ENCODE measurements at regions not wholly inside any gene's neighbourhood (a gene's known extent, or its start where the extent isn't known, plus 50 kb on each side); places are given as distances from the start of the nearest gene placed in this dataset.

DNA sequence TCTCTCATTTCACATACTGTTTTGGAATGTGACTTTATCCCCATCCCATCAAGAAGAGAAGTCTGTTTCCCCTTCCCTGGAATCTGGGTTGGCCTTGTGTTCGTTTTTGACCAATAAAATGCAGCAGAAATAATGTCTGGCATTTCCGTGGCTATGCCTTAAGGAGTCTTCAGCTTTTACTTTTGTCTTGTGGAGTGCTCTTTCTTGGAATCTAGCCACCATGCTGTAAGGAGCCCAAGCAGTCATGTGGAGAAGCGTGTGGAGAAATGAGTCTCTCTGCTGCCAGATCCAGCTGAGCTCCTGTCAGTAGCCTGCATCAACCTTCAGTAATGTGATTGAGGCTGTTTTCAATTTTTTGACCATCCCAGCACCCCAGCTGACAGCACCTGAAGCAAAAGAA, 84.4 kb upstream of the ARMCX2 start:
- H3K27me3 ChIP-seq (ENCODE audit: insufficient read depth): no peaks in the 10 kb centered on the region
- ATAC-seq (no peak), DNase-seq (ENCODE audit: low spot score) (no peak)
- H3K27ac Mint-ChIP-seq: no peak overlapping the region
- no peaks in the 10 kb centered on the region for H3K9me2 ChIP-seq (ENCODE audit: insufficient read depth)
- no peak overlapping the region for H3K4me3 Mint-ChIP-seq
- TF ChIP-seq NANOG (IDR thresholded peaks at IDR 0.05; ENCODE audit: borderline replicate concordance) (no peak), POLR2AphosphoS5 (IDR thresholded peaks at IDR 0.05; ENCODE audit: low read depth) (no peak), ZNF331 (CRISPR knock-in tag; IDR thresholded peaks at IDR 0.05; ENCODE audit: low read depth) (no peak), STAT1 (IDR thresholded peaks at IDR 0.05; ENCODE audit: unreplicated experiment) (no peak), EZH2phosphoT487 (IDR thresholded peaks at IDR 0.05; ENCODE audit: unreplicated experiment) (no peak), CREB1 (CRISPR knock-in tag; IDR thresholded peaks at IDR 0.05; ENCODE audit: low read depth) (no peak), ZNF462 (CRISPR knock-in tag; IDR thresholded peaks at IDR 0.05) (no peak), ZNF114 (CRISPR knock-in tag; IDR thresholded peaks at IDR 0.05) (no peak), EZH2 (IDR thresholded peaks at IDR 0.05; ENCODE audit: low read depth, unreplicated experiment) (no peak), JUNB (IDR thresholded peaks at IDR 0.05; ENCODE audit: unreplicated experiment) (no peak)
- TF ChIP-seq, protein P1, sequence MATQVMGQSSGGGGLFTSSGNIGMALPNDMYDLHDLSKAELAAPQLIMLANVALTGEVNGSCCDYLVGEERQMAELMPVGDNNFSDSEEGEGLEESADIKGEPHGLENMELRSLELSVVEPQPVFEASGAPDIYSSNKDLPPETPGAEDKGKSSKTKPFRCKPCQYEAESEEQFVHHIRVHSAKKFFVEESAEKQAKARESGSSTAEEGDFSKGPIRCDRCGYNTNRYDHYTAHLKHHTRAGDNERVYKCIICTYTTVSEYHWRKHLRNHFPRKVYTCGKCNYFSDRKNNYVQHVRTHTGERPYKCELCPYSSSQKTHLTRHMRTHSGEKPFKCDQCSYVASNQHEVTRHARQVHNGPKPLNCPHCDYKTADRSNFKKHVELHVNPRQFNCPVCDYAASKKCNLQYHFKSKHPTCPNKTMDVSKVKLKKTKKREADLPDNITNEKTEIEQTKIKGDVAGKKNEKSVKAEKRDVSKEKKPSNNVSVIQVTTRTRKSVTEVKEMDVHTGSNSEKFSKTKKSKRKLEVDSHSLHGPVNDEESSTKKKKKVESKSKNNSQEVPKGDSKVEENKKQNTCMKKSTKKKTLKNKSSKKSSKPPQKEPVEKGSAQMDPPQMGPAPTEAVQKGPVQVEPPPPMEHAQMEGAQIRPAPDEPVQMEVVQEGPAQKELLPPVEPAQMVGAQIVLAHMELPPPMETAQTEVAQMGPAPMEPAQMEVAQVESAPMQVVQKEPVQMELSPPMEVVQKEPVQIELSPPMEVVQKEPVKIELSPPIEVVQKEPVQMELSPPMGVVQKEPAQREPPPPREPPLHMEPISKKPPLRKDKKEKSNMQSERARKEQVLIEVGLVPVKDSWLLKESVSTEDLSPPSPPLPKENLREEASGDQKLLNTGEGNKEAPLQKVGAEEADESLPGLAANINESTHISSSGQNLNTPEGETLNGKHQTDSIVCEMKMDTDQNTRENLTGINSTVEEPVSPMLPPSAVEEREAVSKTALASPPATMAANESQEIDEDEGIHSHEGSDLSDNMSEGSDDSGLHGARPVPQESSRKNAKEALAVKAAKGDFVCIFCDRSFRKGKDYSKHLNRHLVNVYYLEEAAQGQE (IDR thresholded peaks at IDR 0.05; ENCODE audit: unreplicated experiment): no peak
- TF ChIP-seq, protein P2, sequence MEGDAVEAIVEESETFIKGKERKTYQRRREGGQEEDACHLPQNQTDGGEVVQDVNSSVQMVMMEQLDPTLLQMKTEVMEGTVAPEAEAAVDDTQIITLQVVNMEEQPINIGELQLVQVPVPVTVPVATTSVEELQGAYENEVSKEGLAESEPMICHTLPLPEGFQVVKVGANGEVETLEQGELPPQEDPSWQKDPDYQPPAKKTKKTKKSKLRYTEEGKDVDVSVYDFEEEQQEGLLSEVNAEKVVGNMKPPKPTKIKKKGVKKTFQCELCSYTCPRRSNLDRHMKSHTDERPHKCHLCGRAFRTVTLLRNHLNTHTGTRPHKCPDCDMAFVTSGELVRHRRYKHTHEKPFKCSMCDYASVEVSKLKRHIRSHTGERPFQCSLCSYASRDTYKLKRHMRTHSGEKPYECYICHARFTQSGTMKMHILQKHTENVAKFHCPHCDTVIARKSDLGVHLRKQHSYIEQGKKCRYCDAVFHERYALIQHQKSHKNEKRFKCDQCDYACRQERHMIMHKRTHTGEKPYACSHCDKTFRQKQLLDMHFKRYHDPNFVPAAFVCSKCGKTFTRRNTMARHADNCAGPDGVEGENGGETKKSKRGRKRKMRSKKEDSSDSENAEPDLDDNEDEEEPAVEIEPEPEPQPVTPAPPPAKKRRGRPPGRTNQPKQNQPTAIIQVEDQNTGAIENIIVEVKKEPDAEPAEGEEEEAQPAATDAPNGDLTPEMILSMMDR (conservative IDR thresholded peaks at IDR 0.05; ENCODE audit: low read depth in 2 of 2): no peak
- TF ChIP-seq, protein P3, sequence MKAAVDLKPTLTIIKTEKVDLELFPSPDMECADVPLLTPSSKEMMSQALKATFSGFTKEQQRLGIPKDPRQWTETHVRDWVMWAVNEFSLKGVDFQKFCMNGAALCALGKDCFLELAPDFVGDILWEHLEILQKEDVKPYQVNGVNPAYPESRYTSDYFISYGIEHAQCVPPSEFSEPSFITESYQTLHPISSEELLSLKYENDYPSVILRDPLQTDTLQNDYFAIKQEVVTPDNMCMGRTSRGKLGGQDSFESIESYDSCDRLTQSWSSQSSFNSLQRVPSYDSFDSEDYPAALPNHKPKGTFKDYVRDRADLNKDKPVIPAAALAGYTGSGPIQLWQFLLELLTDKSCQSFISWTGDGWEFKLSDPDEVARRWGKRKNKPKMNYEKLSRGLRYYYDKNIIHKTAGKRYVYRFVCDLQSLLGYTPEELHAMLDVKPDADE (IDR thresholded peaks at IDR 0.05): no peak
- H3F3A ChIP-seq (replicated peaks; ENCODE audit: low read depth): no peaks in the 10 kb centered on the region
- no peaks in the 10 kb centered on the region for H3K4me1 Mint-ChIP-seq
- no peak overlapping the region for H2AFZ ChIP-seq
- H3K4me3 ChIP-seq: no peak overlapping the region
- no peaks in the 10 kb centered on the region for H3K36me3 ChIP-seq (ENCODE audit: insufficient read depth)
- H3K27ac ChIP-seq (ENCODE audit: low read depth): no peak overlapping the region
- H3K9me3 Mint-ChIP-seq: peaks cover 2% of the 10 kb centered on the region; the same call in 1 of the 3 replicates
- H4K20me1 ChIP-seq (replicated peaks; ENCODE audit: insufficient read depth): no peaks in the 10 kb centered on the region
- H3K4me2 ChIP-seq: no peak overlapping the region
- H3K27me3 Mint-ChIP-seq (ENCODE audit: insufficient read depth, low read depth, poor library complexity): peaks cover 3% of the 10 kb centered on the region
- H3K79me2 ChIP-seq (replicated peaks; ENCODE audit: insufficient read depth): no peaks in the 10 kb centered on the region
- no peaks in the 10 kb centered on the region for H3K4me1 ChIP-seq (ENCODE audit: insufficient read depth)
- no peaks in the 10 kb centered on the region for H3K36me3 Mint-ChIP-seq (ENCODE audit: low read depth)
